PC-3 (cell line): ENCODE measurements at regions not wholly inside any gene's neighbourhood (a gene's known extent, or its start where the extent isn't known, plus 50 kb on each side); places are given as distances from the start of the nearest gene placed in this dataset.

Experiments
- CTCF ChIP-seq: fragments of 300-600 bp; sonication (generic); conservative IDR thresholded peaks from 2 replicates; pipeline ENCODE4 v1.5.1; 2017; ENCODE audit warnings: antibody characterized with exemption, low read depth, mild to moderate bottlenecking, low read length
- EZH2 ChIP-seq: fragments of 300-600 bp; sonication (generic); IDR thresholded peaks from one replicate; pipeline ENCODE4 v1.6.1; 2017; ENCODE audit warnings: antibody characterized with exemption, mild to moderate bottlenecking, low read length; ENCODE audit not compliant: unreplicated experiment
- EZH2phosphoT487 ChIP-seq: fragments of 300-600 bp; sonication (generic); IDR thresholded peaks from 2 replicates; pipeline ENCODE4 v1.6.1; 2018; ENCODE audit warnings: mild to moderate bottlenecking, antibody characterized with exemption, low read length, borderline replicate concordance

GRCh38 chr5:92674321-92674720 is 906.7 kb downstream of the NR2F1-AS1 start:
- TF ChIP-seq CTCF, result no peak
- TF ChIP-seq EZH2, result no peak
- no peak for TF ChIP-seq EZH2phosphoT487
